ENCODE measurements at regions not wholly inside any gene's neighbourhood (a gene's known extent, or its start where the extent isn't known, plus 50 kb on each side); places are given as distances from the start of the nearest gene placed in this dataset.

DNA sequence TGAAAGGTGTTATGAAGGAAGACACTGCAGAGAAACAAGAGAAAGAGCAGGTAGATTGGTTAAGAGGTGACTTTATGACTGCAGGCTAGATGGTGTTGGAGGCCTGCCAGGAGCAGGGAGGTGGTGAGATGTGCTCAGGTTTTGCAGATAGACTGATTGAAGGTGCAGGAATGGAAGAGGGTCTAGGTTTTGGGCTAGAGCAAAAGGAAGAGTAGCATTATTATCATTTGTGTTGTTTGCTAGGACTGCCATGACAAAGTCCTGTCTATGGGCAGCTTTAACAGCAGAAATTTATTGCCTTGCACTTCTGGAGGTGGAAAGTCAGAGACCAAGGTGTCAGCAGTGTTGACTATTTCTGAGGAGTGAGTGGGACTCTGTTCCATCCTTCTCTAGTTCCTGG lies 172.9 kb upstream of the SOX11 start:
- no peak overlapping the region for H3K4me3 ChIP-seq (replicated peaks in 1 of 2; ENCODE audit: low read depth in 1 of 2, low read length in 2 of 2)
- no peak overlapping the region for H3K9ac ChIP-seq (ENCODE audit: low read length)
- no peak for ATAC-seq
- H3K4me1 ChIP-seq (ENCODE audit: control insufficient read depth in 1 of 2, insufficient read depth in 2 of 2, low read length in 2 of 2): no peaks in the 10 kb centered on the region
- no peak for DNase-seq (ENCODE audit: low read depth, low spot score)
- H3K79me2 ChIP-seq (ENCODE audit: insufficient read depth, low read length): no peaks in the 10 kb centered on the region
- H3K9me3 ChIP-seq (ENCODE audit: control insufficient read depth in 1 of 2, insufficient read depth in 1 of 2, low read depth in 1 of 2, low read length in 2 of 2): peaks cover 3 to 27% of the 10 kb centered on the region in 2 experiments; a peak in 2 of 4 replicates
- ChIA-PET CTCF (no interaction called here), RAD21 (ENCODE audit: low non-redundant PET in 1 of 2, low total read pairs in 2 of 2, uncharacterized antibody in 2 of 2, unreplicated experiment in 2 of 2) (no interaction called here), POLR2A (no interaction called here)
- no peaks in the 10 kb centered on the region for H3K9me2 ChIP-seq (ENCODE audit: insufficient read depth)
- H2AFZ ChIP-seq (ENCODE audit: low read depth, low read length, poor library complexity, severe bottlenecking): no peak overlapping the region
- TF ChIP-seq ELF1 (IDR thresholded peaks at IDR 0.05; ENCODE audit: borderline replicate concordance, low read depth) (no peak), ZFX (IDR thresholded peaks at IDR 0.05) (no peak), YY1 (IDR thresholded peaks at IDR 0.05; ENCODE audit: extremely low read depth, insufficient replicate concordance, low read depth, low read length) (no peak), CBX3 (IDR thresholded peaks at IDR 0.05; ENCODE audit: low read depth) (no peak), POLR2A (IDR thresholded peaks at IDR 0.05; ENCODE audit: borderline replicate concordance, extremely low read depth, insufficient read depth, insufficient read length) (no peak), TCF7L2 (IDR thresholded peaks at IDR 0.05; ENCODE audit: borderline replicate concordance, extremely low read depth, insufficient read depth, insufficient read length) (no peak), EZH2 (IDR thresholded peaks at IDR 0.05) (no peak), SRF (IDR thresholded peaks at IDR 0.05; ENCODE audit: low read depth) (no peak), SIN3A (IDR thresholded peaks at IDR 0.05; ENCODE audit: low read depth) (no peak), RAD21 (IDR thresholded peaks at IDR 0.05; ENCODE audit: low read depth) (no peak), EZH2phosphoT487 (IDR thresholded peaks at IDR 0.05; ENCODE audit: borderline replicate concordance) (no peak), FOSL1 (IDR thresholded peaks at IDR 0.05; ENCODE audit: low read depth) (no peak)
- TF ChIP-seq, protein P1, sequence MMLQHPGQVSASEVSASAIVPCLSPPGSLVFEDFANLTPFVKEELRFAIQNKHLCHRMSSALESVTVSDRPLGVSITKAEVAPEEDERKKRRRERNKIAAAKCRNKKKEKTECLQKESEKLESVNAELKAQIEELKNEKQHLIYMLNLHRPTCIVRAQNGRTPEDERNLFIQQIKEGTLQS (IDR thresholded peaks at IDR 0.05): no peak
- TF ChIP-seq, protein P2, sequence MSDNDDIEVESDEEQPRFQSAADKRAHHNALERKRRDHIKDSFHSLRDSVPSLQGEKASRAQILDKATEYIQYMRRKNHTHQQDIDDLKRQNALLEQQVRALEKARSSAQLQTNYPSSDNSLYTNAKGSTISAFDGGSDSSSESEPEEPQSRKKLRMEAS (IDR thresholded peaks at IDR 0.05): no peak
- BruUV-seq (replicated peaks): no TSS peak
- intact Hi-C loops (cut with micrococcal nuclease): no loop called here
- H3K27me3 ChIP-seq (ENCODE audit: insufficient read depth, low read length): no peaks in the 10 kb centered on the region
- no peak overlapping the region for H3K27ac ChIP-seq (ENCODE audit: low read depth, low read length)
- H4K20me1 ChIP-seq (ENCODE audit: insufficient read depth): no peaks in the 10 kb centered on the region
- H3K36me3 ChIP-seq (ENCODE audit: control insufficient read depth in 1 of 2, insufficient read depth in 2 of 2, low read length in 2 of 2): no peaks in the 10 kb centered on the region
- no peak overlapping the region for H3K4me2 ChIP-seq (ENCODE audit: low read length)
